ENCODE measurements at regions not wholly inside any gene's neighbourhood (a gene's known extent, or its start where the extent isn't known, plus 50 kb on each side); places are given as distances from the start of the nearest gene placed in this dataset.
"Not testable (repeated sequence)": the region's sequence is repeated elsewhere in the genome, so short reads cannot be mapped to it uniquely, and the experiment has no call there.

- no peak for DNase-seq (ENCODE audit: low read depth in 1 of 2, low spot score in 1 of 2)
These were observed 82.9 kb upstream of the EXOC2 start for GRCh38 chr6:775863-776262.

GRCh38 chr6:771683-772082 lies 78.7 kb upstream of the EXOC2 start:
- DNase-seq (ENCODE audit: low read depth in 1 of 2, low spot score in 1 of 2); H3K4me3 ChIP-seq (replicated peaks; ENCODE audit: insufficient read depth, low read length); H3K27ac ChIP-seq (replicated peaks); H3K27me3 ChIP-seq (ENCODE audit: insufficient read depth, poor library complexity, severe bottlenecking): not testable (repeated sequence)

More at GRCh38 chr6:775863-776262, 82.9 kb upstream of the EXOC2 start:
- TF ChIP-seq, protein P1, sequence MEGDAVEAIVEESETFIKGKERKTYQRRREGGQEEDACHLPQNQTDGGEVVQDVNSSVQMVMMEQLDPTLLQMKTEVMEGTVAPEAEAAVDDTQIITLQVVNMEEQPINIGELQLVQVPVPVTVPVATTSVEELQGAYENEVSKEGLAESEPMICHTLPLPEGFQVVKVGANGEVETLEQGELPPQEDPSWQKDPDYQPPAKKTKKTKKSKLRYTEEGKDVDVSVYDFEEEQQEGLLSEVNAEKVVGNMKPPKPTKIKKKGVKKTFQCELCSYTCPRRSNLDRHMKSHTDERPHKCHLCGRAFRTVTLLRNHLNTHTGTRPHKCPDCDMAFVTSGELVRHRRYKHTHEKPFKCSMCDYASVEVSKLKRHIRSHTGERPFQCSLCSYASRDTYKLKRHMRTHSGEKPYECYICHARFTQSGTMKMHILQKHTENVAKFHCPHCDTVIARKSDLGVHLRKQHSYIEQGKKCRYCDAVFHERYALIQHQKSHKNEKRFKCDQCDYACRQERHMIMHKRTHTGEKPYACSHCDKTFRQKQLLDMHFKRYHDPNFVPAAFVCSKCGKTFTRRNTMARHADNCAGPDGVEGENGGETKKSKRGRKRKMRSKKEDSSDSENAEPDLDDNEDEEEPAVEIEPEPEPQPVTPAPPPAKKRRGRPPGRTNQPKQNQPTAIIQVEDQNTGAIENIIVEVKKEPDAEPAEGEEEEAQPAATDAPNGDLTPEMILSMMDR (IDR thresholded peaks at IDR 0.05; ENCODE audit: insufficient read depth, low read length), result no peak
- TF ChIP-seq, protein P2, sequence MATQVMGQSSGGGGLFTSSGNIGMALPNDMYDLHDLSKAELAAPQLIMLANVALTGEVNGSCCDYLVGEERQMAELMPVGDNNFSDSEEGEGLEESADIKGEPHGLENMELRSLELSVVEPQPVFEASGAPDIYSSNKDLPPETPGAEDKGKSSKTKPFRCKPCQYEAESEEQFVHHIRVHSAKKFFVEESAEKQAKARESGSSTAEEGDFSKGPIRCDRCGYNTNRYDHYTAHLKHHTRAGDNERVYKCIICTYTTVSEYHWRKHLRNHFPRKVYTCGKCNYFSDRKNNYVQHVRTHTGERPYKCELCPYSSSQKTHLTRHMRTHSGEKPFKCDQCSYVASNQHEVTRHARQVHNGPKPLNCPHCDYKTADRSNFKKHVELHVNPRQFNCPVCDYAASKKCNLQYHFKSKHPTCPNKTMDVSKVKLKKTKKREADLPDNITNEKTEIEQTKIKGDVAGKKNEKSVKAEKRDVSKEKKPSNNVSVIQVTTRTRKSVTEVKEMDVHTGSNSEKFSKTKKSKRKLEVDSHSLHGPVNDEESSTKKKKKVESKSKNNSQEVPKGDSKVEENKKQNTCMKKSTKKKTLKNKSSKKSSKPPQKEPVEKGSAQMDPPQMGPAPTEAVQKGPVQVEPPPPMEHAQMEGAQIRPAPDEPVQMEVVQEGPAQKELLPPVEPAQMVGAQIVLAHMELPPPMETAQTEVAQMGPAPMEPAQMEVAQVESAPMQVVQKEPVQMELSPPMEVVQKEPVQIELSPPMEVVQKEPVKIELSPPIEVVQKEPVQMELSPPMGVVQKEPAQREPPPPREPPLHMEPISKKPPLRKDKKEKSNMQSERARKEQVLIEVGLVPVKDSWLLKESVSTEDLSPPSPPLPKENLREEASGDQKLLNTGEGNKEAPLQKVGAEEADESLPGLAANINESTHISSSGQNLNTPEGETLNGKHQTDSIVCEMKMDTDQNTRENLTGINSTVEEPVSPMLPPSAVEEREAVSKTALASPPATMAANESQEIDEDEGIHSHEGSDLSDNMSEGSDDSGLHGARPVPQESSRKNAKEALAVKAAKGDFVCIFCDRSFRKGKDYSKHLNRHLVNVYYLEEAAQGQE (IDR thresholded peaks at IDR 0.05; ENCODE audit: insufficient replicate concordance, low read depth), result no peak
- TF ChIP-seq GABPA (IDR thresholded peaks at IDR 0.05; ENCODE audit: low read depth) (no peak), SPI1 (IDR thresholded peaks at IDR 0.05; ENCODE audit: borderline replicate concordance, low read depth) (no peak), POLR2AphosphoS5 (IDR thresholded peaks at IDR 0.05; ENCODE audit: low read depth) (no peak)
- no peak overlapping the region for H3K27ac ChIP-seq (replicated peaks)
- peaks cover 2% of the 10 kb centered on the region for H3K27me3 ChIP-seq (ENCODE audit: insufficient read depth, poor library complexity, severe bottlenecking)
- no peak overlapping the region for H3K4me3 ChIP-seq (replicated peaks; ENCODE audit: insufficient read depth, low read length)

- TF ChIP-seq, protein P2 (IDR thresholded peaks at IDR 0.05; ENCODE audit: insufficient replicate concordance, low read depth), result no peak
- TF ChIP-seq SPI1 (IDR thresholded peaks at IDR 0.05; ENCODE audit: borderline replicate concordance, low read depth) (no peak), POLR2AphosphoS5 (IDR thresholded peaks at IDR 0.05; ENCODE audit: low read depth) (no peak), GABPA (IDR thresholded peaks at IDR 0.05; ENCODE audit: low read depth) (no peak)
- TF ChIP-seq, protein P1 (IDR thresholded peaks at IDR 0.05; ENCODE audit: insufficient read depth, low read length), result no peak
- peaks cover 8% of the 10 kb centered on the region for H3K27me3 ChIP-seq (ENCODE audit: insufficient read depth, poor library complexity, severe bottlenecking)
These were observed 75.0 kb upstream of the EXOC2 start for GRCh38 chr6:767755-768512.

GRCh38 chr6:766625-767024 lies 73.7 kb upstream of the EXOC2 start:
- Histone ChIP-seq H3K4me3 (replicated peaks; ENCODE audit: insufficient read depth, low read length) (no peak overlapping the region), H3K27me3 (ENCODE audit: insufficient read depth, poor library complexity, severe bottlenecking) (peaks cover 8% of the 10 kb centered on the region)
- no peak for DNase-seq (ENCODE audit: low read depth in 1 of 2, low spot score in 1 of 2)

More at GRCh38 chr6:767755-768512, 75.0 kb upstream of the EXOC2 start:
- H3K4me3 ChIP-seq (replicated peaks; ENCODE audit: insufficient read depth, low read length), result no peak overlapping the region
- no peak for DNase-seq (ENCODE audit: low read depth in 1 of 2, low spot score in 1 of 2)
- H3K27ac ChIP-seq (replicated peaks), result no peak overlapping the region

More at GRCh38 chr6:766625-767024, 73.7 kb upstream of the EXOC2 start:
- H3K27ac ChIP-seq (replicated peaks), result no peak overlapping the region
- TF ChIP-seq, protein P1 (IDR thresholded peaks at IDR 0.05; ENCODE audit: insufficient read depth, low read length), result no peak
- TF ChIP-seq GABPA (IDR thresholded peaks at IDR 0.05; ENCODE audit: low read depth) (no peak), SPI1 (IDR thresholded peaks at IDR 0.05; ENCODE audit: borderline replicate concordance, low read depth) (no peak), POLR2AphosphoS5 (IDR thresholded peaks at IDR 0.05; ENCODE audit: low read depth) (no peak)
- TF ChIP-seq, protein P2 (IDR thresholded peaks at IDR 0.05; ENCODE audit: insufficient replicate concordance, low read depth), result no peak

Data from HL-60 (cell line).